OCI-LY1 (cell line): ENCODE measurements at regions not wholly inside any gene's neighbourhood (a gene's known extent, or its start where the extent isn't known, plus 50 kb on each side); places are given as distances from the start of the nearest gene placed in this dataset.

Experiments used
- H2AFZ ChIP-seq: fragments of 200-600 bp; sonication (generic), shearing (Covaris generic); 2 replicates; pipeline ENCODE4 v1.6.0; 2014; ENCODE audit warnings: antibody characterized with exemption, mild to moderate bottlenecking, low read length
- H3F3A ChIP-seq: fragments of 200-600 bp; sonication (generic), shearing (Covaris generic); 2 replicates; pipeline ENCODE4 v1.6.0; 2014; ENCODE audit warnings: mild to moderate bottlenecking, antibody characterized with exemption, low read length, moderate library complexity; ENCODE audit not compliant: insufficient read depth
- H3K27ac ChIP-seq: fragments of 200-600 bp; sonication (generic); 2 replicates; pipeline ENCODE4 v1.5.1; 2014; ENCODE audit warnings: low read length, mixed run types, mild to moderate bottlenecking, low read depth; ENCODE audit not compliant: poor library complexity, severe bottlenecking
- H3K27me3 ChIP-seq: fragments of 200-600 bp; sonication (generic); 2 replicates; pipeline ENCODE4 v1.6.0; 2014; ENCODE audit warnings: antibody characterized with exemption, mild to moderate bottlenecking, low read length, moderate library complexity; ENCODE audit not compliant: insufficient read depth
- H3K36me3 ChIP-seq: fragments of 200-600 bp; sonication (generic); 2 replicates; pipeline ENCODE4 v1.6.1; 2014; ENCODE audit warnings: mild to moderate bottlenecking, antibody characterized with exemption, low read length, moderate library complexity, mixed read lengths; ENCODE audit not compliant: insufficient read depth
- H3K4me1 ChIP-seq: fragments of 200-600 bp; sonication (generic); 2 replicates; pipeline ENCODE4 v1.5.1; 2014; ENCODE audit warnings: mild to moderate bottlenecking, low read length, moderate library complexity; ENCODE audit not compliant: insufficient read depth, severe bottlenecking
- H3K4me2 ChIP-seq: fragments of 200-600 bp; sonication (generic), shearing (Covaris generic); 2 replicates; pipeline ENCODE4 v1.6.1; 2014; ENCODE audit warnings: low read length
- H3K4me3 ChIP-seq: fragments of 200-600 bp; sonication (generic); 2 replicates; pipeline ENCODE4 v1.5.1; 2014; ENCODE audit warnings: low read length, low read depth, mild to moderate bottlenecking, mixed read lengths; ENCODE audit not compliant: poor library complexity, severe bottlenecking
- H3K79me2 ChIP-seq: fragments of 200-600 bp; shearing (Covaris generic); 2 replicates; pipeline ENCODE4 v1.6.1; 2016; ENCODE audit warnings: mixed run types, low read length, mixed read lengths; ENCODE audit not compliant: insufficient read depth
- H3K9ac ChIP-seq: fragments of 200-600 bp; sonication (generic), shearing (Covaris generic); 2 replicates; pipeline ENCODE4 v1.6.1; 2014; ENCODE audit warnings: mild to moderate bottlenecking, low read length, mixed read lengths
- H3K9me2 ChIP-seq: fragments of 200-600 bp; sonication (generic), shearing (Covaris generic); 2 replicates; pipeline ENCODE4 v1.6.1; 2014; ENCODE audit warnings: low read depth, mild to moderate bottlenecking, low read length, mixed read lengths
- H3K9me3 ChIP-seq: fragments of 200-600 bp; shearing (Covaris generic); 2 replicates; pipeline ENCODE4 v1.6.1; 2014; ENCODE audit warnings: low read length, mixed read lengths
- H4K20me1 ChIP-seq: fragments of 200-600 bp; sonication (generic), shearing (Covaris generic); 2 replicates; pipeline ENCODE4 v1.6.0; 2016; ENCODE audit warnings: mild to moderate bottlenecking, low read length; ENCODE audit not compliant: insufficient read depth
- CTCF ChIP-seq: fragments of 200-600 bp; sonication (generic), shearing (Covaris generic); IDR thresholded peaks from 2 replicates; pipeline ENCODE4 v1.5.1; 2017; ENCODE audit warnings: mild to moderate bottlenecking, antibody characterized with exemption, low read length, moderate library complexity, mixed read lengths
- EZH2 ChIP-seq: fragments of 200-600 bp; sonication (generic), shearing (Covaris generic); IDR thresholded peaks from 2 replicates; pipeline ENCODE4 v1.8.0; 2017; ENCODE audit warnings: borderline replicate concordance, mixed run types, mild to moderate bottlenecking, antibody characterized with exemption, low read length, moderate library complexity, mixed read lengths

GRCh38 chr1:200328379-200328778 is 81.5 kb downstream of the ZNF281 start:
- H3K9me3 ChIP-seq, result no peaks in the 10 kb centered on the region
- no peak overlapping the region for H2AFZ ChIP-seq
- H3K79me2 ChIP-seq, result no peaks in the 10 kb centered on the region
- H3K9ac ChIP-seq, result no peak overlapping the region
- H3K27me3 ChIP-seq, result no peaks in the 10 kb centered on the region
- H3K4me2 ChIP-seq, result no peak overlapping the region
- H3K4me1 ChIP-seq, result no peaks in the 10 kb centered on the region
- H3F3A ChIP-seq, result no peaks in the 10 kb centered on the region
- H4K20me1 ChIP-seq, result no peaks in the 10 kb centered on the region
- H3K27ac ChIP-seq, result no peak overlapping the region
- no peaks in the 10 kb centered on the region for H3K9me2 ChIP-seq
- H3K4me3 ChIP-seq, result no peak overlapping the region
- H3K36me3 ChIP-seq, result no peaks in the 10 kb centered on the region
- TF ChIP-seq EZH2 (no peak), CTCF (no peak)

GRCh38 chr1:200323856-200324400 is 85.9 kb downstream of the ZNF281 start:
- TF ChIP-seq CTCF (no peak), EZH2 (no peak)
- no peak overlapping the region for H3K27ac ChIP-seq
- H3K27me3 ChIP-seq, result no peaks in the 10 kb centered on the region
- H3K4me2 ChIP-seq, result no peak overlapping the region
- no peaks in the 10 kb centered on the region for H3K4me1 ChIP-seq
- no peaks in the 10 kb centered on the region for H3K36me3 ChIP-seq
- H3K79me2 ChIP-seq, result no peaks in the 10 kb centered on the region
- no peak overlapping the region for H3K9ac ChIP-seq
- no peaks in the 10 kb centered on the region for H3F3A ChIP-seq
- H3K4me3 ChIP-seq, result no peak overlapping the region
- no peaks in the 10 kb centered on the region for H4K20me1 ChIP-seq
- no peak overlapping the region for H2AFZ ChIP-seq
- H3K9me2 ChIP-seq, result no peaks in the 10 kb centered on the region
- H3K9me3 ChIP-seq, result no peaks in the 10 kb centered on the region

GRCh38 chr1:200319148-200319547 is 90.7 kb downstream of the ZNF281 start:
- H3F3A ChIP-seq, result no peaks in the 10 kb centered on the region
- TF ChIP-seq EZH2, result no peak
- TF ChIP-seq CTCF, result no peak

More at GRCh38 chr1:200319148-200319547, 90.7 kb downstream of the ZNF281 start:
- Histone ChIP-seq H3K27ac (no peak overlapping the region), H3K36me3 (no peaks in the 10 kb centered on the region), H3K4me3 (no peak overlapping the region), H4K20me1 (no peaks in the 10 kb centered on the region), H3K27me3 (no peaks in the 10 kb centered on the region), H2AFZ (no peak overlapping the region), H3K9me2 (no peaks in the 10 kb centered on the region), H3K9me3 (no peaks in the 10 kb centered on the region), H3K4me2 (no peak overlapping the region), H3K9ac (no peak overlapping the region), H3K4me1 (no peaks in the 10 kb centered on the region), H3K79me2 (no peaks in the 10 kb centered on the region)
